ENCODE measurements at regions not wholly inside any gene's neighbourhood (a gene's known extent, or its start where the extent isn't known, plus 50 kb on each side); places are given as distances from the start of the nearest gene placed in this dataset.

GRCh38 chr18:38406607-38407006 is 841.0 kb upstream of the CELF4 start:
- Histone ChIP-seq H3K27ac (no peak overlapping the region), H3K9me3 (ENCODE audit: low read depth) (no peaks in the 10 kb centered on the region), H3K4me3 (no peak overlapping the region), H3K4me1 (ENCODE audit: low read depth) (no peaks in the 10 kb centered on the region), H3K36me3 (no peaks in the 10 kb centered on the region), H3K27me3 (no peaks in the 10 kb centered on the region)
- TF ChIP-seq, protein P1, sequence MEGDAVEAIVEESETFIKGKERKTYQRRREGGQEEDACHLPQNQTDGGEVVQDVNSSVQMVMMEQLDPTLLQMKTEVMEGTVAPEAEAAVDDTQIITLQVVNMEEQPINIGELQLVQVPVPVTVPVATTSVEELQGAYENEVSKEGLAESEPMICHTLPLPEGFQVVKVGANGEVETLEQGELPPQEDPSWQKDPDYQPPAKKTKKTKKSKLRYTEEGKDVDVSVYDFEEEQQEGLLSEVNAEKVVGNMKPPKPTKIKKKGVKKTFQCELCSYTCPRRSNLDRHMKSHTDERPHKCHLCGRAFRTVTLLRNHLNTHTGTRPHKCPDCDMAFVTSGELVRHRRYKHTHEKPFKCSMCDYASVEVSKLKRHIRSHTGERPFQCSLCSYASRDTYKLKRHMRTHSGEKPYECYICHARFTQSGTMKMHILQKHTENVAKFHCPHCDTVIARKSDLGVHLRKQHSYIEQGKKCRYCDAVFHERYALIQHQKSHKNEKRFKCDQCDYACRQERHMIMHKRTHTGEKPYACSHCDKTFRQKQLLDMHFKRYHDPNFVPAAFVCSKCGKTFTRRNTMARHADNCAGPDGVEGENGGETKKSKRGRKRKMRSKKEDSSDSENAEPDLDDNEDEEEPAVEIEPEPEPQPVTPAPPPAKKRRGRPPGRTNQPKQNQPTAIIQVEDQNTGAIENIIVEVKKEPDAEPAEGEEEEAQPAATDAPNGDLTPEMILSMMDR (IDR thresholded peaks at IDR 0.05; ENCODE audit: low read depth, low read length), result no peak
- DNase-seq (ENCODE audit: low read depth in 1 of 2, low spot score in 1 of 2), result no peak

- Histone ChIP-seq H3K4me3 (no peak overlapping the region), H3K27ac (no peak overlapping the region), H3K9me3 (ENCODE audit: low read depth) (no peaks in the 10 kb centered on the region), H3K36me3 (no peaks in the 10 kb centered on the region), H3K27me3 (no peaks in the 10 kb centered on the region), H3K4me1 (ENCODE audit: low read depth) (no peaks in the 10 kb centered on the region)
- TF ChIP-seq, protein P1 (IDR thresholded peaks at IDR 0.05; ENCODE audit: low read depth, low read length), result no peak
- DNase-seq (ENCODE audit: low read depth in 1 of 2, low spot score in 1 of 2), result no peak
These were observed 836.9 kb upstream of the CELF4 start for GRCh38 chr18:38402509-38402908.

GRCh38 chr18:38397094-38397493 is 831.5 kb upstream of the CELF4 start:
- no peak overlapping the region for H3K27ac ChIP-seq
- DNase-seq (ENCODE audit: low read depth in 1 of 2, low spot score in 1 of 2), result no peak
- no peaks in the 10 kb centered on the region for H3K4me1 ChIP-seq (ENCODE audit: low read depth)
- no peaks in the 10 kb centered on the region for H3K36me3 ChIP-seq
- H3K9me3 ChIP-seq (ENCODE audit: low read depth), result no peaks in the 10 kb centered on the region
- TF ChIP-seq, protein P1 (IDR thresholded peaks at IDR 0.05; ENCODE audit: low read depth, low read length), result no peak
- H3K27me3 ChIP-seq, result no peaks in the 10 kb centered on the region
- no peak overlapping the region for H3K4me3 ChIP-seq

DNA sequence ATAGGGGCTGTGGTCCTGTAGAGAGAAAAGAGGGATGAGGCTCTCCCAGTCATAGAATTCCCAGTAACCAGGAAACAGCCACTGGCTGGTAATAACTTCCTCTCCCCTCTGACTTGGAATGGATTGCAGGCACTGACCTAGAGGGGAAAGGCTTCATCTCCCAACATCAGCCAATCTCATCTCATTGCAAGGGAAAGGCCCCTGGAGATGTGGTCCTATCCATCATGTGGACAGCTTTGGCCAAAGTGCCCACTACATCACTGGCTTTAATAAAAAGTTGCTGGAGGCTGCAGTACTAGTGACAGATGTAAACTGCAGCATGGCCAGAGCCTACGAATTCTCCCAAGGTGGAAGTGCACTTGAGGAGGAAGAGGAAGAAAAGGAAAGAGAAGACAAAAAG is 820.5 kb upstream of the CELF4 start:
- no peak for DNase-seq (ENCODE audit: low read depth in 1 of 2, low spot score in 1 of 2)
- Histone ChIP-seq H3K4me3 (no peak overlapping the region), H3K27ac (no peak overlapping the region), H3K4me1 (ENCODE audit: low read depth) (no peaks in the 10 kb centered on the region), H3K36me3 (no peaks in the 10 kb centered on the region), H3K9me3 (ENCODE audit: low read depth) (no peaks in the 10 kb centered on the region), H3K27me3 (no peaks in the 10 kb centered on the region)
- TF ChIP-seq, protein P1 (IDR thresholded peaks at IDR 0.05; ENCODE audit: low read depth, low read length), result no peak

GRCh38 chr18:38369772-38370690 is 804.4 kb upstream of the CELF4 start:
- Histone ChIP-seq H3K27me3 (no peaks in the 10 kb centered on the region), H3K27ac (no peak overlapping the region), H3K9me3 (ENCODE audit: low read depth) (no peaks in the 10 kb centered on the region), H3K4me3 (no peak overlapping the region), H3K36me3 (no peaks in the 10 kb centered on the region), H3K4me1 (ENCODE audit: low read depth) (no peaks in the 10 kb centered on the region)
- no peak for DNase-seq (ENCODE audit: low read depth in 1 of 2, low spot score in 1 of 2)
- TF ChIP-seq, protein P1 (IDR thresholded peaks at IDR 0.05; ENCODE audit: low read depth, low read length), result no peak

Measured in cardiac muscle cell (in vitro differentiated cells and primary cell).